AG04449 (cell line): ENCODE measurements at regions not wholly inside any gene's neighbourhood (a gene's known extent, or its start where the extent isn't known, plus 50 kb on each side); places are given as distances from the start of the nearest gene placed in this dataset.

Source experiments
- CTCF ChIA-PET: fragments of 350-600 bp; formaldehyde crosslinking; extraction: SDS; loops from one replicate; lab custom pipeline; 2021; ENCODE audit warnings: antibody characterized with exemption; lab: Yijun Ruan, JAX
- POLR2A ChIA-PET: fragments of 400-600, 350-600 bp; formaldehyde crosslinking; extraction: SDS; loops from one replicate; lab custom pipeline; 2020; ENCODE audit warnings: antibody characterized with exemption, inconsistent platforms; lab: Yijun Ruan, JAX
- DNase-seq: peaks from one replicate; pipeline ENCODE4 v3.0.0-alpha.2; 2010; ENCODE audit warnings: low read depth, low spot score
- H3K4me3 ChIP-seq: 2 replicates; pipeline ENCODE4 v1.5.1; 2011; ENCODE audit warnings: low read depth, mild to moderate bottlenecking, control low read depth, low read length
- TF ChIP-seq, protein P1 (sequence below): IDR thresholded peaks from one replicate; pipeline ENCODE4 v1.5.1; 2011; ENCODE audit warnings: mild to moderate bottlenecking, moderate library complexity, low read length, control low read depth, inconsistent platforms; ENCODE audit not compliant: insufficient read depth; ENCODE audit errors: missing control alignments

GRCh38 chr12:69054343-69055056 lies 121.5 kb upstream of the CPM start:
- DNase-seq = no peak
- H3K4me3 ChIP-seq = no peak overlapping the region
- POLR2A ChIA-PET = no interaction called here
- TF ChIP-seq, protein P1, sequence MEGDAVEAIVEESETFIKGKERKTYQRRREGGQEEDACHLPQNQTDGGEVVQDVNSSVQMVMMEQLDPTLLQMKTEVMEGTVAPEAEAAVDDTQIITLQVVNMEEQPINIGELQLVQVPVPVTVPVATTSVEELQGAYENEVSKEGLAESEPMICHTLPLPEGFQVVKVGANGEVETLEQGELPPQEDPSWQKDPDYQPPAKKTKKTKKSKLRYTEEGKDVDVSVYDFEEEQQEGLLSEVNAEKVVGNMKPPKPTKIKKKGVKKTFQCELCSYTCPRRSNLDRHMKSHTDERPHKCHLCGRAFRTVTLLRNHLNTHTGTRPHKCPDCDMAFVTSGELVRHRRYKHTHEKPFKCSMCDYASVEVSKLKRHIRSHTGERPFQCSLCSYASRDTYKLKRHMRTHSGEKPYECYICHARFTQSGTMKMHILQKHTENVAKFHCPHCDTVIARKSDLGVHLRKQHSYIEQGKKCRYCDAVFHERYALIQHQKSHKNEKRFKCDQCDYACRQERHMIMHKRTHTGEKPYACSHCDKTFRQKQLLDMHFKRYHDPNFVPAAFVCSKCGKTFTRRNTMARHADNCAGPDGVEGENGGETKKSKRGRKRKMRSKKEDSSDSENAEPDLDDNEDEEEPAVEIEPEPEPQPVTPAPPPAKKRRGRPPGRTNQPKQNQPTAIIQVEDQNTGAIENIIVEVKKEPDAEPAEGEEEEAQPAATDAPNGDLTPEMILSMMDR = no peak
- CTCF ChIA-PET = no interaction called here

DNA sequence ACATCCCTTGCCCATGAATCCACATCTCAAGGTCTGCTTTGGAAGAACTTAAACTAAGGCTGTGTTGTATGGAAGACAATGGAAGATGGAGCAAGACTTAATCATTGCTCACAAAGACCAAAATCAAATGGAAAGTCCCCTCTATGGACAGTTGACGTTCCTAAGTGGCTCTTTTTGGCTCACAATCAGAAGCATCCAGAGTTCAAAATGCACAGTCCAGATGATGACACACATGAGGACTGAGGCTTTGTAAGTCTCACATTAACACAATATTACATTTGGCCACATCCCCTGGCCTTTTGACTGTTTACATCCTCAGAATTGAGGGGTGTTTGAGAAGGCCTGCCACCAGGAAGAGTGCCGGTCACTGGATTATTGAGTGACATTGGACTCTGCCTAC lies 122.3 kb upstream of the CPM start:
- no peak overlapping the region for H3K4me3 ChIP-seq
- ChIA-PET POLR2A (no interaction called here), CTCF (interaction anchor here (2.2 kb wide), 1 partner anchor 15 kb away, joined by 12 read pairs; no protein-coding TSS in a partner anchor)
- no peak for DNase-seq
- TF ChIP-seq, protein P1 = no peak

DNA sequence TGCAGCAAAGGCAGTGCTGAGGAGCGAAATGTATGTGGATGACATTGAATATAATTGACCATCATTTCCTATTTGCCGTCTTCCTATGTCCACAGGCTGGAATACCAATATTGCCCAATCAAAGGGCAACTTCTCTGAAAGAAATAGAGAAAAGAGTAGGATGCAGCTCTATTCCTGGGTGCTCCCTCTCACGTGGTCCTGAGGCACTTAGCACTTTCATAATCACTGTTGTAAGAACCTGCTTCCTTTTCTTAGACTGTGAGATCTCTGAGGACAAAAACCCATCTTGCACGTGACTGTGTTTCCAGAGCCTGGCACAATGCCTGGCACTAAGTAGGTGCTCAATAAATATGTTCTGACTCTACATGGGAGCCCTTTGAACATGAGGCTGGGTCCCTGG lies 122.7 kb upstream of the CPM start:
- TF ChIP-seq, protein P1 = no peak
- ChIA-PET POLR2A (no interaction called here), CTCF (interaction anchor here (2.2 kb wide), 1 partner anchor 14 kb away, joined by 12 read pairs; no protein-coding TSS in a partner anchor)
- H3K4me3 ChIP-seq = no peak overlapping the region
- DNase-seq = no peak

- DNase-seq = no peak
- H3K4me3 ChIP-seq = no peak overlapping the region
- TF ChIP-seq, protein P1 = no peak
- POLR2A ChIA-PET = interaction anchor here (0.6 kb wide), 1 partner anchor 56 kb away, joined by 3 read pairs; no protein-coding TSS in a partner anchor
- CTCF ChIA-PET = interaction anchor here (0.5 to 2.2 kb wide), 3 partner anchors 13 to 195 kb away, joined by 3 to 12 read pairs (median 3); no protein-coding TSS in a partner anchor
Observed at GRCh38 chr12:69056743-69057515, 124.0 kb upstream of the CPM start.

DNA sequence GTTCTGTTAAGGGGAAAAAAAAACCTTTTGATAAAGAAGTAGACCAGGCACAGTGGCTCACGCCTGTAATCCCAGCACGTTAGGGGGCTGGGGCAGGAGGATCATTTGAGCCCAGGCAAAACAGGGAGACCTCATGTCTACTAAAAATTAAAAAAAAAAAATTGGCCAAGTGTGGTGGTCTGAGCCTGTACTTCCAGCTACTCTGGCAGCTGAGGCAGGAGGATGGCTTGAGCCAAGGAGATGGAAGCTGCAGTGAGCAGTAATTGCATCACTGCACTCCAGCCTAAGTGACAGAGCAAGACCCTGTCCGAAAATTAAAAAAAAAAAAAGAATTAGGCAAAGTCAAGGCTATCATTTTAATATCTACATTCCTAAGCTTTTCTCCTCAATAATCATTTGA lies 124.8 kb upstream of the CPM start:
- TF ChIP-seq, protein P1 = no peak
- DNase-seq = no peak
- CTCF ChIA-PET = interaction anchor here (0.7 kb wide), 1 partner anchor 125 kb away, joined by 3 read pairs; no protein-coding TSS in a partner anchor
- no peak overlapping the region for H3K4me3 ChIP-seq
- POLR2A ChIA-PET = no interaction called here
